ENCODE measurements at regions not wholly inside any gene's neighbourhood (a gene's known extent, or its start where the extent isn't known, plus 50 kb on each side); places are given as distances from the start of the nearest gene placed in this dataset.
A peak's percentile ranks its signal among the peaks of the same experiment; 100 is the strongest.

- DNase-seq = no peak
Observed at GRCh38 chr13:42658019-42658418, 84.1 kb downstream of the TNFSF11 start.

- no peak for DNase-seq
Observed at GRCh38 chr13:42660333-42660965, 86.5 kb downstream of the TNFSF11 start.

GRCh38 chr13:42667638-42668037, 93.7 kb downstream of the TNFSF11 start:
- no peak for DNase-seq

DNA sequence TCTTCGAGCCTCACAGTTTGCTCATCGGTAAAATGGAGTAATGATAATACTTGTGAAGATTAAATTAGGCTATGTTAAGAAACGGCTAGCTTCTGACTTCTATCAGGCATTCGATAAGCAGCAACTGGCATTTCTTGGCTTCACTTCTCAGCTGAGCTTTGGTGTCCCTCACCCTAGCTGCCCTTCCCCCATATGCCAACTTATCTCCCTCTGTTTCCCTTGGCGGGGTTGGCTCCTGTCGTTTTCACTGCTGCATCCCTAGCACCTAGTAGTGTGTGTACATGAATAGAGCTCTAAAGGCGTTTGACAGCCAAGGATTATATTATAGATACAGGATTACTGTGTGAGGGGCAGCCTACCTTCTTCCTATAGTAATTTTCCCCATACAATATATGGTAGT, 97.5 kb downstream of the TNFSF11 start:
- no peak for DNase-seq

DNA sequence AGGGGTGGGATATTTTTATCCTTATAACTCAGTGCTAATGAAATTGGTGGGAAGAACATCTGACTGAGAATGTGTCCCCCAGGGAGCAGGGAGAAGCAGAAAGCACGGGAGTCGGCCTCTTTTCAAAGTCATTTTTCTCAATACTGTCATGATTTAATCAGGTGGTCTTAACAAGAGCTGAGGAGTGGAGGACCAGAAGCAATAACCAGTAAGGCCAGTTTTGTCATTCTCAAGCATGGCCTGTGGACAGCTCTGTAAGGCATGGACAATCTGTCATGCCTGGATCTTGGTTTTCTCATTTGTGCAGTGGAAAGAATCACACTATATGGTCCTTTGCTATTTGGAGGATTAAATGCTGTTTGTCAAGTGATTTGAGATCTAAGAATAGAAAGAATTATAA, 99.7 kb downstream of the TNFSF11 start:
- no peak for DNase-seq

DNA sequence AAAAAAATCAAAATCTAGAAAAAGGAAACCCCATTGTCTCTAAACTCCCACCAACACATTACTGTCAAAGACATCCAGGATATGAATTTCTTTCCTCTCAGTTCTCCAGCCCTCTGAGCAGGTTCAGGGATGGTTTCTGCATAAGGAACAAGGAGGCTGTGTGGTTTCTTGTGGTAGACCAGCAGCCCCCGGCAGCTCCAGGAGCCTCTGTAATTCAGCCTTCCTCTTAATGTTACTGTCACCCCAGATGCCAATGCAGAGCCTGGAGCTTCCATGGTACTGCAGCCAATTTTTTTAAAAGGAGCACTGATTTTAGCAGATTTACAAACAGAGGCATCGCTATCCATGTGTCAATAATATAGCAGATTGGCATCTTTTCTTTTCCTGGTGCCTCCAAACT, 100.6 kb upstream of the FAM216B start:
- no peak for DNase-seq

- DNase-seq = no peak
Observed at GRCh38 chr13:42681326-42682100, 99.9 kb upstream of the FAM216B start.

- DNase-seq = no peak
Observed at GRCh38 chr13:42684226-42684625, 97.2 kb upstream of the FAM216B start.

DNA sequence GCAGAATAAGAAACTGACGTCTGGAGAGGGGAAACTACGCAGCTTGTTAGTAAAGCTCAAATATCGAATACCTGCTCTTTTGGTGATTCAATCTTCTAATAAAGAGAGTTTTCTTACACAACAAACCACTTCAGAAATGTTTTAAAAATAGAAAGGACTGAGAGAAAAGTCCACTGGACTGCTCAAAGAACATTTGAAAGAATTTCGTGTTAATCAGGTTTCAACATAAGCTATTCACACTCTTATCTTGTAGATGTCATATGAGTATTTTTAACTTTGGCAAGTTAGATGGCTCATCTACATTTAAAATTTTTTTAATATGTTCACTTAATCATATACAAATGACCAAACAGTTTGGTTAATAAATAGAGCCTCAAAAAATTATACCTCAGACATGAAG, 95.6 kb upstream of the FAM216B start:
- no peak for DNase-seq

DNA sequence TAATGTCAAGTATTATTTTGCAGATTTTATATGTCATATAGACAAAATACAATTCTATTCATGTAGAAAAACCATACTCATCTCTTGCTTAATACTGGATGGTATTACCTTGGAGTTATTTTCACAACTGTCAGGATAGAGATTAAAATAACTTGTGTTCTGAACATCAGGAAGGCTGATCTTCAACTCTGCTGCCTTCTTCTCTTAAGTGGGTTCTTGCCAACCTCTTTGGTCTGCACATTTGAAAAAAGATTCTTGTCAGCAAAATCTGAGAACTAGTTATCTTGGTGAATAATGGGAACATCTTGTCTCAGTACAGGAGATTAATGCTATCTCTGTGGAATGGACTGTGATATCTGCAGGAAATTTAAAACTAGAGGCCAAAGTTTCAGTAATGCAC, 95.2 kb upstream of the FAM216B start:
- DNase-seq = no peak

- DNase-seq = no peak
Observed at GRCh38 chr13:42688821-42689220, 92.6 kb upstream of the FAM216B start.

- no peak for DNase-seq
Observed at GRCh38 chr13:42696191-42696590, 85.2 kb upstream of the FAM216B start.

- DNase-seq = no peak
Observed at GRCh38 chr13:42699912-42700311, 81.5 kb upstream of the FAM216B start.

DNA sequence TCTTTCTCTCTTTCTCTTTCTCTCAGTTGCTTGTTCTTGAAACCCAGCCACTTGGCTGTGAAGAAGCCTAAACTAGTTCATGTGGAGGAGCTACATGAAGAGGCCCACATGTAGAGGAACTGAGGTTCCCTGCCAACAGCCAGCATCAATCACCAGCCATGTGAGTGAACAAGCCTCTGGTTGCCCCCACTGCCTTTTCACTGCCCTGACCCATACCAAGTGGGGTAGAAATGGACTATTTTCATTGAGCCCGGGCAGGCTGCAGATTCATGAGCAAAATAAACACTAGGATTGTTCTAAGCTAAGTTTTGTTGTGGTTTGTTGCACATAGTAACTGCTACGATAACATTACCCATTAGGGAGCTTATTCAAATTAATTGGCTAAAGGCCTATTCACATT, 78.7 kb upstream of the FAM216B start:
- no peak for DNase-seq

- no peak for DNase-seq
Observed at GRCh38 chr13:42703740-42704139, 77.6 kb upstream of the FAM216B start.

- no peak for DNase-seq
Observed at GRCh38 chr13:42706286-42706685, 75.1 kb upstream of the FAM216B start.

GRCh38 chr13:42707048-42707447, 74.3 kb upstream of the FAM216B start:
- no peak for DNase-seq

DNA sequence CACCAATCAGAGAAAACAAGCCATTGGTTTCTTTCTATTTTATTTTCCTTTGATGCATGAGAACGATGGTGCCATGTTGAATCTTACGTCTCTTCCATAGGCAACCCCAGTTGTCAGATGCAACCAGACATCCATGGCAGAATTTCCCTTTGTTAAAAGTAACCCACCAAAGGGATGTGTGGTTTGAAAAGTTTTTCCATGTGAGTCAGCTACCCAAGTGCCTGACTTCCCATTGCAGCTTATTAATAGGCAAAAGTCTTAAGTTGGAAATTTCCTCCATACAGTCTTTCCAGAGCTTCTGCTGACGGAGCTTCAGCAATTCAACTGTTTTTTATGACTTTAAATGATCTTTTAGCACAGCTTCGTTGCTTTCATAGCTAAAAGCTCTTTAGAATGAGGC, 73.8 kb upstream of the FAM216B start:
- DNase-seq = no peak

DNA sequence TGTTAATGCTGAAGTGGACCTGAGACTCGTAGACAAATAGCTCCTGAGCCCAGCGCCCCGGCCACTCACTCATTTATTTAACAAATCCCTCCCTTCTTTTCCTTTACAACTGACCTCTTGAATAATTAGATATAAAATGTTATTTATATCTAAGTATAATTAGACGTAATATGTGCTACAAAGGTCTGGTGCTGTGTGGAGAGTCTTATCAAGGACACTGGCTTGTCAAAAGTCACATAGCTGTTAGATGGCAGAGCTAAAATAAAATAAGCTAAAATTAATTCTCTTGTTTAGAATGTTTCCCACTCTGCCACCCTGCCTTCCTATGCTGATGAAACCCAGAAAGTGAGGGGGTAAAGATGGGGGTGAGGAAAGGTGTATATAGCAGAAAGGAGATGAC, 73.0 kb upstream of the FAM216B start:
- no peak for DNase-seq

DNA sequence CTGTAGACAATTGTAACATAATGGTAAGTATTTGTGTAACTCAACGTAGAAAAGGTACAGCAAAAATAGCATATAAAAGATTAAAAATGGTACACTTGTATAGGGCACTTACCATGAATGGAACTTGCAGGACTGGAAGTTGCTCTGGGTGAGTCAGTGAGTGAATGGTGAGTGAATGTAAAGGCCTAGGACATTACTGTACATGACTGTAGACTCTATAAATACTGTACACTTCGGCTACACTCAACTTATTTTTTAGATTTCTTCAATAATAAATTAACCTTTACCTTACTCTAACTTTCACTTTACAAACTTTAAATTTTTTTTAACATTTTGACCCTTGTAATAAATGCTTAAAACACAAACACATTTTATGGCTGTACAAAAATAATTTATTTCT, 72.1 kb upstream of the FAM216B start:
- no peak for DNase-seq

- DNase-seq = no peak
Observed at GRCh38 chr13:42715909-42716308, 65.5 kb upstream of the FAM216B start.

- no peak for DNase-seq
Observed at GRCh38 chr13:42717176-42717575, 64.2 kb upstream of the FAM216B start.

- DNase-seq = peak in 1 of 2 donors; percentile 56
Observed at GRCh38 chr13:42720113-42720857, 61.1 kb upstream of the FAM216B start.

DNA sequence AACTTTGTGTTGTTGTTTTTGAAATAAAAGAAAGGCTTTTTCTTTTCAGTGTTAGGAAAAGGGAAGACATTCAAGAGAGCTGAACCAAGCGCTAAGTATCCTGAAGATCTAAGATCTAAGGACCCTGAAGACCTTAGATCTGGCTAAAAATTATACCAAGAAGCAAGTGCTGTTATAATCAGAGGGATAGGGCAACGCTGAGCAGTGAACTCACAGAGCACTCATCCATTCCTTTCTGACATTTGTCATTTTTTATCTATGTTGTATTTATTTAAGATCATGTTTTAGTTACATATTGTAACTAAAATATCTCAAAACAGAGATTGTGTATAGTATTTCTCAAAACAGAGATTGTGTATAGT, 60.5 kb upstream of the FAM216B start:
- DNase-seq = no peak
